ENCODE measurements at regions not wholly inside any gene's neighbourhood (a gene's known extent, or its start where the extent isn't known, plus 50 kb on each side); places are given as distances from the start of the nearest gene placed in this dataset.

DNA sequence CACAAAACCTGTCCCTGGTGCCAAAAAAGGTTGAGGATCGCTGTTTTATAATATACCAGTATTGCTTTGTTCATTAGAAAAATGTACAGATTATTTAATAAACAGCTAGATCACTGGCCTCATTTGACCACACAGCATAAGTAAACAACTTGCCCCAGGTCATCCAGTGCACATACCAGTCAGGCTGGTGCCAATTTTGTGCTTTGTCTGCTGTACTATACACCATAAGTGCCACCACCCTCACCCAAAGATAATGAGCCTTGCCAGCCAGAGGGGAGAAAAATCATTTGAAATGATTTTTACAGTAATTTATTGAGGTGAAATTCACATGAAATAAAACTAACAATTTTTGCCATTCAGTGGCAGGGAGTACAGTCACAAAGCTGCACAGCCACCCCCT, 202.2 kb upstream of the TWIST2 start:
- Histone ChIP-seq H4K20me1 (ENCODE audit: insufficient read depth) (no peaks in the 10 kb centered on the region), H3K4me3 (ENCODE audit: low read depth in 2 of 2, low read length in 1 of 2) (no peak overlapping the region), H2AFZ (ENCODE audit: low read depth) (no peak overlapping the region), H3K9ac (no peak overlapping the region), H3K9me2 (no peaks in the 10 kb centered on the region), H3K27me3 (ENCODE audit: insufficient read depth) (no peaks in the 10 kb centered on the region), H3K4me1 (ENCODE audit: control insufficient read depth in 1 of 2, insufficient read depth in 2 of 2, low read depth in 1 of 2, low read length in 1 of 2) (peaks cover 2 to 10% of the 10 kb centered on the region in 2 experiments; a peak in 3 of 4 replicates), H3F3A (replicated peaks; ENCODE audit: insufficient read depth) (peaks cover 10% of the 10 kb centered on the region), H3K4me2 (no peak overlapping the region), H3K36me3 (replicated peaks in 1 of 2; ENCODE audit: control insufficient read depth in 1 of 2, insufficient read depth in 2 of 2, low read length in 1 of 2) (no peaks in the 10 kb centered on the region), H3K27ac (ENCODE audit: low read depth in 2 of 2, low read length in 1 of 2) (peak overlapping the region; percentile 22 to 95; a peak in 2 of 4 replicates), H3K79me2 (ENCODE audit: insufficient read depth) (no peaks in the 10 kb centered on the region), H3K9me3 (no peaks in the 10 kb centered on the region)
- ChIA-PET POLR2A (no interaction called here), CTCF (interaction anchor here (0.7 kb wide), 1 partner anchor 22 kb away, joined by 3 read pairs; no protein-coding TSS in a partner anchor)
- no peak for TF ChIP-seq MEF2A (IDR thresholded peaks at IDR 0.05; ENCODE audit: borderline replicate concordance, low read depth)
- DNase-seq: no peak
- 90% methylated on average over 1 of the region's 1 CpG for WGBS (ENCODE audit: low lambda C conversion rate)

- CTCF ChIA-PET: interaction anchor here (0.7 to 0.9 kb wide), 2 partner anchors 21 to 44 kb away, joined by 3 read pairs; no protein-coding TSS in a partner anchor
- no peaks in the 10 kb centered on the region for H3K9me3 ChIP-seq
- no peak for TF ChIP-seq NRF1 (IDR thresholded peaks at IDR 0.05; ENCODE audit: low read depth, low read length)
- no peak for TF ChIP-seq CHD2 (IDR thresholded peaks at IDR 0.05; ENCODE audit: low read length, partially characterized antibody)
- no peak for TF ChIP-seq NFIC (IDR thresholded peaks at IDR 0.05; ENCODE audit: borderline replicate concordance)
- TF ChIP-seq, protein P1, sequence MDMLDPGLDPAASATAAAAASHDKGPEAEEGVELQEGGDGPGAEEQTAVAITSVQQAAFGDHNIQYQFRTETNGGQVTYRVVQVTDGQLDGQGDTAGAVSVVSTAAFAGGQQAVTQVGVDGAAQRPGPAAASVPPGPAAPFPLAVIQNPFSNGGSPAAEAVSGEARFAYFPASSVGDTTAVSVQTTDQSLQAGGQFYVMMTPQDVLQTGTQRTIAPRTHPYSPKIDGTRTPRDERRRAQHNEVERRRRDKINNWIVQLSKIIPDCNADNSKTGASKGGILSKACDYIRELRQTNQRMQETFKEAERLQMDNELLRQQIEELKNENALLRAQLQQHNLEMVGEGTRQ (IDR thresholded peaks at IDR 0.05; ENCODE audit: borderline replicate concordance, low read depth, low read length): no peak
- H3K36me3 ChIP-seq (replicated peaks in 1 of 2; ENCODE audit: control insufficient read depth in 1 of 2, insufficient read depth in 2 of 2, low read length in 1 of 2): no peaks in the 10 kb centered on the region
- no peaks in the 10 kb centered on the region for H3K9me2 ChIP-seq
- no peaks in the 10 kb centered on the region for H3K79me2 ChIP-seq (ENCODE audit: insufficient read depth)
- H3F3A ChIP-seq (replicated peaks; ENCODE audit: insufficient read depth): peaks cover 10% of the 10 kb centered on the region
- 77% methylated on average over 4 of the region's 4 CpGs for WGBS (ENCODE audit: low lambda C conversion rate)
- POLR2A ChIA-PET: no interaction called here
- no peak overlapping the region for H3K9ac ChIP-seq
- no peaks in the 10 kb centered on the region for H3K27me3 ChIP-seq (ENCODE audit: insufficient read depth)
- H2AFZ ChIP-seq (ENCODE audit: low read depth): no peak overlapping the region
- peaks cover 2 to 10% of the 10 kb centered on the region in 2 experiments; a peak in 3 of 4 replicates for H3K4me1 ChIP-seq (ENCODE audit: control insufficient read depth in 1 of 2, insufficient read depth in 2 of 2, low read depth in 1 of 2, low read length in 1 of 2)
- DNase-seq: no peak
- H3K27ac ChIP-seq (ENCODE audit: low read depth in 2 of 2, low read length in 1 of 2): no peak overlapping the region
- no peak overlapping the region for H3K4me2 ChIP-seq
- no peaks in the 10 kb centered on the region for H4K20me1 ChIP-seq (ENCODE audit: insufficient read depth)
- H3K4me3 ChIP-seq (ENCODE audit: low read depth in 2 of 2, low read length in 1 of 2): no peak overlapping the region
Observed at GRCh38 chr2:238646281-238646680, 201.6 kb upstream of the TWIST2 start.

- H3K36me3 ChIP-seq (replicated peaks in 1 of 2; ENCODE audit: control insufficient read depth in 1 of 2, insufficient read depth in 2 of 2, low read length in 1 of 2): no peaks in the 10 kb centered on the region
- no peak overlapping the region for H3K9ac ChIP-seq
- POLR2A ChIA-PET: no interaction called here
- no peak for DNase-seq
- H3F3A ChIP-seq (replicated peaks; ENCODE audit: insufficient read depth): peaks cover 10% of the 10 kb centered on the region
- H3K27ac ChIP-seq (ENCODE audit: low read depth in 2 of 2, low read length in 1 of 2): no peak overlapping the region
- no peak overlapping the region for H2AFZ ChIP-seq (ENCODE audit: low read depth)
- H3K27me3 ChIP-seq (ENCODE audit: insufficient read depth): no peaks in the 10 kb centered on the region
- WGBS (ENCODE audit: low lambda C conversion rate): 83% methylated on average over 4 of the region's 4 CpGs
- no peaks in the 10 kb centered on the region for H3K9me3 ChIP-seq
- no peaks in the 10 kb centered on the region for H3K9me2 ChIP-seq
- CTCF ChIA-PET: interaction anchor here (0.9 kb wide), 1 partner anchor 45 kb away, joined by 3 read pairs; no protein-coding TSS in a partner anchor
- H3K4me1 ChIP-seq (ENCODE audit: control insufficient read depth in 1 of 2, insufficient read depth in 2 of 2, low read depth in 1 of 2, low read length in 1 of 2): peaks cover 2 to 10% of the 10 kb centered on the region in 2 experiments; a peak in 3 of 4 replicates
- H3K4me3 ChIP-seq (ENCODE audit: low read depth in 2 of 2, low read length in 1 of 2): no peak overlapping the region
- H3K4me2 ChIP-seq: no peak overlapping the region
- H3K79me2 ChIP-seq (ENCODE audit: insufficient read depth): no peaks in the 10 kb centered on the region
- no peaks in the 10 kb centered on the region for H4K20me1 ChIP-seq (ENCODE audit: insufficient read depth)
- no peak for TF ChIP-seq FOXJ3 (CRISPR knock-in tag; IDR thresholded peaks at IDR 0.05)
- TF ChIP-seq GABPA (IDR thresholded peaks at IDR 0.05; ENCODE audit: low read depth): no peak
- TF ChIP-seq POLR2AphosphoS5 (IDR thresholded peaks at IDR 0.05; ENCODE audit: low read depth, low read length): no peak
- TF ChIP-seq JUND (IDR thresholded peaks at IDR 0.05): no peak
- TF ChIP-seq RCOR1 (IDR thresholded peaks at IDR 0.05; ENCODE audit: low read length): no peak
- no peak for TF ChIP-seq RXRA (IDR thresholded peaks at IDR 0.05; ENCODE audit: borderline replicate concordance, low read depth)
- TF ChIP-seq REST (IDR thresholded peaks at IDR 0.05; ENCODE audit: low read depth, low read length): no peak
- TF ChIP-seq ZBTB33 (IDR thresholded peaks at IDR 0.05; ENCODE audit: borderline replicate concordance, low read depth): no peak
- TF ChIP-seq CHD2 (IDR thresholded peaks at IDR 0.05; ENCODE audit: low read length, partially characterized antibody): no peak
- no peak for TF ChIP-seq NRF1 (IDR thresholded peaks at IDR 0.05; ENCODE audit: low read depth, low read length)
- no peak for TF ChIP-seq TCF12 (IDR thresholded peaks at IDR 0.05)
- TF ChIP-seq, protein P1 (IDR thresholded peaks at IDR 0.05; ENCODE audit: borderline replicate concordance, low read depth, low read length): no peak
- no peak for TF ChIP-seq SMC3 (IDR thresholded peaks at IDR 0.05; ENCODE audit: low read depth, low read length)
Observed at GRCh38 chr2:238646803-238647202, 201.1 kb upstream of the TWIST2 start.

Measured in SK-N-SH (cell line).